ENCODE measurements at regions not wholly inside any gene's neighbourhood (a gene's known extent, or its start where the extent isn't known, plus 50 kb on each side); places are given as distances from the start of the nearest gene placed in this dataset.

DNA sequence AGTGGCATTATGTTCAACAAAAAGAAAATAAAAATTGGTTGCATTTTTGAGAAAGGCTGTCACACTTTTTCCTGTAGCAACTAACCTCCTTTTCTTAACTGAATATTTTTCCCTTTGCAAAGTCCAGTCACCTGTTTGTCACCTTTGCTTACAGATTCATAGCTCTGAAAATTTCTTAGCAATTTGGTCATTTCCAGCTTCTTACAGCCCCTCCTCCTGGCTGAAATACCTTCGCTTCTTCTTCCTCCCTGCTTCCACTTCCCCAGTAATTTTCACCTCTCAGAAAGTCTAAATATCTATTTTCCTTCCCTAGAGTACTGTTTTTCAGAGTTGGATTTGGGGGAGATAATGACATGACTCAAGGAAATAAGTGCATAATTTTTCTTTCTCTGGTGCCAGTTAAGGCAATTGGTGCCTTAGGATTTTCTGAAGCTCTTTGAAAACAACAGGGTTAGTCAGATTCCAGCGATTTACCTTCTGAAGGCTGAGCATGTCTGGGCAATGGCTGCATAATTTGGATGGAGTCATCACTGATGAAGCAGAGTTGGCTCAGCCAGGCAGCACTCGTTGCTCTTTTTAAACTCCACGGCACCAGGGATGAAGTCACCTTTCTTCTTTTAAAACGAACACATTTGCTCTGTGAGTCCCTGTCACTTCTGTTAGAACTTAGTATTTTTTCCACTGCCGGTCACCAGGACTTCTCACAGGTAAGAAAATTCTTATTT, 62.1 kb upstream of the AMOTL1 start:
- TF ChIP-seq EP300 (IDR thresholded peaks at IDR 0.05; ENCODE audit: low read depth) (no peak), POLR2A (IDR thresholded peaks at IDR 0.05) (no peak), POLR2AphosphoS5 (IDR thresholded peaks at IDR 0.05) (no peak)
- TF ChIP-seq, protein P1, sequence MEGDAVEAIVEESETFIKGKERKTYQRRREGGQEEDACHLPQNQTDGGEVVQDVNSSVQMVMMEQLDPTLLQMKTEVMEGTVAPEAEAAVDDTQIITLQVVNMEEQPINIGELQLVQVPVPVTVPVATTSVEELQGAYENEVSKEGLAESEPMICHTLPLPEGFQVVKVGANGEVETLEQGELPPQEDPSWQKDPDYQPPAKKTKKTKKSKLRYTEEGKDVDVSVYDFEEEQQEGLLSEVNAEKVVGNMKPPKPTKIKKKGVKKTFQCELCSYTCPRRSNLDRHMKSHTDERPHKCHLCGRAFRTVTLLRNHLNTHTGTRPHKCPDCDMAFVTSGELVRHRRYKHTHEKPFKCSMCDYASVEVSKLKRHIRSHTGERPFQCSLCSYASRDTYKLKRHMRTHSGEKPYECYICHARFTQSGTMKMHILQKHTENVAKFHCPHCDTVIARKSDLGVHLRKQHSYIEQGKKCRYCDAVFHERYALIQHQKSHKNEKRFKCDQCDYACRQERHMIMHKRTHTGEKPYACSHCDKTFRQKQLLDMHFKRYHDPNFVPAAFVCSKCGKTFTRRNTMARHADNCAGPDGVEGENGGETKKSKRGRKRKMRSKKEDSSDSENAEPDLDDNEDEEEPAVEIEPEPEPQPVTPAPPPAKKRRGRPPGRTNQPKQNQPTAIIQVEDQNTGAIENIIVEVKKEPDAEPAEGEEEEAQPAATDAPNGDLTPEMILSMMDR (IDR thresholded peaks at IDR 0.05) = no peak
